HFFc6 (cell line): ENCODE measurements at regions not wholly inside any gene's neighbourhood (a gene's known extent, or its start where the extent isn't known, plus 50 kb on each side); places are given as distances from the start of the nearest gene placed in this dataset.

ENCODE experiments used
- DNase-seq: peaks from one replicate; pipeline ENCODE4 v3.0.0-alpha.2; 2018
- H3K27ac Mint-ChIP-seq: 2 replicates; pipeline ENCODE4 v1.8.0; 2020; ENCODE audit warnings: mild to moderate bottlenecking, mixed read lengths
- H3K27me3 Mint-ChIP-seq: 2 replicates; pipeline ENCODE4 v1.8.0; 2021; ENCODE audit warnings: mild to moderate bottlenecking, moderate library complexity, mixed read lengths; ENCODE audit not compliant: insufficient read depth
- H3K36me3 Mint-ChIP-seq: 2 replicates; pipeline ENCODE4 v1.8.0; 2021; ENCODE audit warnings: low read depth, mixed read lengths
- H3K4me1 Mint-ChIP-seq: 2 replicates; pipeline ENCODE4 v1.8.0; 2020; ENCODE audit warnings: low read depth, mixed read lengths
- H3K4me3 Mint-ChIP-seq: 2 replicates; pipeline ENCODE4 v1.8.0; 2020; ENCODE audit warnings: mild to moderate bottlenecking, moderate library complexity, mixed read lengths
- H3K9me3 Mint-ChIP-seq: 2 replicates; pipeline ENCODE4 v1.8.0; 2020; ENCODE audit warnings: mild to moderate bottlenecking, mixed read lengths
- TF ChIP-seq, protein P1 (sequence below): fragments of 200-600 bp; sonication (generic); IDR thresholded peaks from 2 replicates; pipeline ENCODE4 v1.5.0; 2021; ENCODE audit warnings: antibody characterized with exemption, mild to moderate bottlenecking

GRCh38 chr10:118922972-118923371, 106.5 kb upstream of the NANOS1 start:
- H3K27me3 Mint-ChIP-seq, result peaks cover 29% of the 10 kb centered on the region
- H3K9me3 Mint-ChIP-seq, result no peaks in the 10 kb centered on the region
- H3K27ac Mint-ChIP-seq, result no peak overlapping the region
- TF ChIP-seq, protein P1, sequence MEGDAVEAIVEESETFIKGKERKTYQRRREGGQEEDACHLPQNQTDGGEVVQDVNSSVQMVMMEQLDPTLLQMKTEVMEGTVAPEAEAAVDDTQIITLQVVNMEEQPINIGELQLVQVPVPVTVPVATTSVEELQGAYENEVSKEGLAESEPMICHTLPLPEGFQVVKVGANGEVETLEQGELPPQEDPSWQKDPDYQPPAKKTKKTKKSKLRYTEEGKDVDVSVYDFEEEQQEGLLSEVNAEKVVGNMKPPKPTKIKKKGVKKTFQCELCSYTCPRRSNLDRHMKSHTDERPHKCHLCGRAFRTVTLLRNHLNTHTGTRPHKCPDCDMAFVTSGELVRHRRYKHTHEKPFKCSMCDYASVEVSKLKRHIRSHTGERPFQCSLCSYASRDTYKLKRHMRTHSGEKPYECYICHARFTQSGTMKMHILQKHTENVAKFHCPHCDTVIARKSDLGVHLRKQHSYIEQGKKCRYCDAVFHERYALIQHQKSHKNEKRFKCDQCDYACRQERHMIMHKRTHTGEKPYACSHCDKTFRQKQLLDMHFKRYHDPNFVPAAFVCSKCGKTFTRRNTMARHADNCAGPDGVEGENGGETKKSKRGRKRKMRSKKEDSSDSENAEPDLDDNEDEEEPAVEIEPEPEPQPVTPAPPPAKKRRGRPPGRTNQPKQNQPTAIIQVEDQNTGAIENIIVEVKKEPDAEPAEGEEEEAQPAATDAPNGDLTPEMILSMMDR, result no peak
- H3K36me3 Mint-ChIP-seq, result no peaks in the 10 kb centered on the region
- no peak for DNase-seq
- H3K4me3 Mint-ChIP-seq, result no peak overlapping the region
- H3K4me1 Mint-ChIP-seq, result no peaks in the 10 kb centered on the region

DNA sequence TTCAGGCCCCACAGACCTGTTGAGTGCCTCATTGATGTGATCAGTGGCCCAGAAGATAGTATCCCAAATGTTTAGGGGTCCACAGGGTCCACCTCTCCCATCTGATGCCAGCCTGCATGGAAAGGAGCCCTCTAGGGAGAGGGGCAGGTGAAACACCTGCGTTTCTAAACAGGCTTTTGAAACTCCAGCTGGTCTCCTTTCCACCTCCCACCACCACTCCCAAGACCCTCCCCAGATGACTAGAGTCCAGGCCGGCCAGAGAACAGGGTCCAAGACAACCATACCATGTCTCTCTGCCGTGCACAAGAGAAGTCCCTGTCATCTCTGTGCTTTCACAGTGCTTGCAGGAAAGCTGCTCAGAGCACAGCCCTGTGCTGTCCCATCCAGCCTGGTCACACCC, 105.0 kb upstream of the NANOS1 start:
- no peaks in the 10 kb centered on the region for H3K36me3 Mint-ChIP-seq
- no peaks in the 10 kb centered on the region for H3K4me1 Mint-ChIP-seq
- H3K9me3 Mint-ChIP-seq, result no peaks in the 10 kb centered on the region
- H3K4me3 Mint-ChIP-seq, result no peak overlapping the region
- DNase-seq, result no peak
- TF ChIP-seq, protein P1, result no peak
- no peak overlapping the region for H3K27ac Mint-ChIP-seq
- peaks cover 27% of the 10 kb centered on the region for H3K27me3 Mint-ChIP-seq

DNA sequence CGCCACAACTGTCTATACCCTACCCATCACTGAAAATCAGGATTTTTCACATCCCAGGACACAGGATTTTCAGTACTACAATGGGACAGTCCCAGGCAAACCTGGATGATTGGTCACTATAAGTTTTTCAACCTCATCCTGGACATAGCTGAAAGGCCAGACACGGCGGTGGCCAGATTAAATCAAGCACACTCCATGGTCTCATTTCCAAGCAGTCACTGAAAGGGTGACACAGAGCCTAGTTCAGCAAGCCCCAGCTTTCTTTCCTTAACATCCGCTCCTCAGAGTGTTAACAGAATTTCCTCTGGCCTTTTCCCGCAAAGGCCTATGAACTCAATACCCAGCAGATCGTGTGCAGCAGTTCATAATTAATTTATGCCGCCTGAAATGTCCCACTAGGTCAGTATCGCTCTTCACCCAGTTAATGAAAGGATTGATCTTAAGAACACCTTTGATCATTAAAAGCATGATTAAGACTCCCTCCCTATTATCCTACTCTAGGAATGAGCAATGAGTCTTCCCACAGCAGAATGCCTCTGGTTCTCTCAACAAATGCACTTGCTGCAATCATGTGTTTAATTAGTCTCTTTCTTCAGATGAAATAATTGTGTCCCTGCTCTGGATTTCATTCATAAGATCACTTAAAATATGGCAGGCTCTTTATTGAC, 104.0 kb upstream of the NANOS1 start:
- Mint-ChIP-seq H3K4me3 (no peak overlapping the region), H3K4me1 (no peaks in the 10 kb centered on the region), H3K27ac (no peak overlapping the region), H3K9me3 (peaks cover 2% of the 10 kb centered on the region; the same call in 1 of the 2 replicates), H3K36me3 (no peaks in the 10 kb centered on the region), H3K27me3 (peaks cover 21% of the 10 kb centered on the region)
- no peak for DNase-seq
- TF ChIP-seq, protein P1, result no peak

GRCh38 chr10:118926072-118926417, 103.5 kb upstream of the NANOS1 start:
- H3K4me1 Mint-ChIP-seq, result no peaks in the 10 kb centered on the region
- peaks cover 19% of the 10 kb centered on the region for H3K27me3 Mint-ChIP-seq
- H3K9me3 Mint-ChIP-seq, result peaks cover 7% of the 10 kb centered on the region
- TF ChIP-seq, protein P1, result no peak
- no peak overlapping the region for H3K4me3 Mint-ChIP-seq
- H3K27ac Mint-ChIP-seq, result no peak overlapping the region
- DNase-seq, result no peak
- no peaks in the 10 kb centered on the region for H3K36me3 Mint-ChIP-seq

GRCh38 chr10:118926441-118926840, 103.1 kb upstream of the NANOS1 start:
- no peaks in the 10 kb centered on the region for H3K4me1 Mint-ChIP-seq
- no peak overlapping the region for H3K4me3 Mint-ChIP-seq
- H3K36me3 Mint-ChIP-seq, result peaks cover 1% of the 10 kb centered on the region; the same call in 1 of the 2 replicates
- DNase-seq, result no peak
- H3K27me3 Mint-ChIP-seq, result peaks cover 19% of the 10 kb centered on the region
- H3K9me3 Mint-ChIP-seq, result peaks cover 11% of the 10 kb centered on the region
- TF ChIP-seq, protein P1, result no peak
- H3K27ac Mint-ChIP-seq, result no peak overlapping the region
